Effector memory CD8-positive, alpha-beta T cell (primary cell): ENCODE measurements at regions not wholly inside any gene's neighbourhood (a gene's known extent, or its start where the extent isn't known, plus 50 kb on each side); places are given as distances from the start of the nearest gene placed in this dataset.
"Not testable (repeated sequence)": the region's sequence is repeated elsewhere in the genome, so short reads cannot be mapped to it uniquely, and the experiment has no call there.

Experiments
- ATAC-seq: fragments of 150-1000 bp; cut with Tn5 transposase; replicated peaks from 2 replicates; pipeline ENCODE4 v1.10.0; 2021; ENCODE audit warnings: mild to moderate bottlenecking, moderate library complexity
- DNase-seq, 3 experiments: peaks; one replicate each; pipeline ENCODE4 v3.0.0; 2021
- H3K27ac Mint-ChIP-seq, 2 donors: one replicate each; pipeline ENCODE4 v1.8.0; 2022; ENCODE audit warnings: mild to moderate bottlenecking in 2 of 2, mixed read lengths in 2 of 2, moderate library complexity in 2 of 2
- H3K27me3 Mint-ChIP-seq, 2 donors: one replicate each; pipeline ENCODE4 v1.8.0; 2022; ENCODE audit warnings: mixed read lengths in 2 of 2
- H3K36me3 Mint-ChIP-seq: one replicate; pipeline ENCODE4 v1.8.0; 2022; ENCODE audit warnings: mild to moderate bottlenecking, moderate library complexity, mixed read lengths; ENCODE audit not compliant: insufficient read depth
- H3K4me1 Mint-ChIP-seq, 2 donors: one replicate each; pipeline ENCODE4 v1.8.0; 2022; ENCODE audit warnings: low read depth in 2 of 2, mixed read lengths in 2 of 2
- H3K4me3 Mint-ChIP-seq, 2 donors: one replicate each; pipeline ENCODE4 v1.8.0; 2022; ENCODE audit warnings: mild to moderate bottlenecking in 2 of 2, mixed read lengths in 2 of 2, moderate library complexity in 2 of 2
- H3K9me3 Mint-ChIP-seq, 2 donors: one replicate each; pipeline ENCODE4 v1.8.0; 2022; ENCODE audit warnings: mixed read lengths in 2 of 2

GRCh38 chr3:7977245-7978086, 524.2 kb upstream of the LMCD1 start:
- Mint-ChIP-seq H3K4me3 (no peak overlapping the region), H3K36me3 (no peaks in the 10 kb centered on the region), H3K9me3 (peaks cover 0 to 2% of the 10 kb centered on the region in 2 donors), H3K4me1 (no peaks in the 10 kb centered on the region), H3K27me3 (no peaks in the 10 kb centered on the region), H3K27ac (no peak overlapping the region)
- no peak for DNase-seq
- no peak for ATAC-seq

GRCh38 chr3:7978087-7978422, 523.6 kb upstream of the LMCD1 start:
- no peaks in the 10 kb centered on the region for H3K4me1 Mint-ChIP-seq
- H3K27me3 Mint-ChIP-seq = no peaks in the 10 kb centered on the region
- H3K36me3 Mint-ChIP-seq = no peaks in the 10 kb centered on the region
- DNase-seq (no peak), ATAC-seq (no peak)
- H3K27ac Mint-ChIP-seq = no peak overlapping the region
- peaks cover 0 to 2% of the 10 kb centered on the region in 2 donors for H3K9me3 Mint-ChIP-seq
- H3K4me3 Mint-ChIP-seq = no peak overlapping the region

DNA sequence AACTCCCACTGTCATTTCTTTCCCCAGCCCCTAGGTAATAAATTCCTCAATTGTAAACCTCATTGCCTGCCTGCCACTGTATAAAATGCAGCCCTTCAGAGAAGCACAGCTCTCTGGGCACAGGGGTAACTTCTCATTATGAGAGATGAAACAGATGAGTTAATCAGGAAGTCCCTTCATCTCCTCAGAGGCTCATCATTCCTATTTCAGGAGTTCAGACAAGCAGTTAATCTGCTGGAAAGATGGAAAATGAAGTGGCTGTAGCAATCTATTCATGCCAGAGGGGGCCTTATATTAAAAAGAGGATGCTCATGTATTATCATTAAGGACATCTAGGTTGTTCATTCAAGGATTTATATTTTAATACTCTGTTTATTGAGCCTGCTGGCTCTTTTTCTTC, 519.5 kb upstream of the LMCD1 start:
- H3K4me3 Mint-ChIP-seq = no peak overlapping the region
- no peaks in the 10 kb centered on the region for H3K27me3 Mint-ChIP-seq
- no peak overlapping the region for H3K27ac Mint-ChIP-seq
- peaks cover 4 to 5% of the 10 kb centered on the region in 2 donors for H3K9me3 Mint-ChIP-seq
- DNase-seq (no peak), ATAC-seq (no peak)
- H3K36me3 Mint-ChIP-seq = no peaks in the 10 kb centered on the region
- H3K4me1 Mint-ChIP-seq = no peaks in the 10 kb centered on the region

DNA sequence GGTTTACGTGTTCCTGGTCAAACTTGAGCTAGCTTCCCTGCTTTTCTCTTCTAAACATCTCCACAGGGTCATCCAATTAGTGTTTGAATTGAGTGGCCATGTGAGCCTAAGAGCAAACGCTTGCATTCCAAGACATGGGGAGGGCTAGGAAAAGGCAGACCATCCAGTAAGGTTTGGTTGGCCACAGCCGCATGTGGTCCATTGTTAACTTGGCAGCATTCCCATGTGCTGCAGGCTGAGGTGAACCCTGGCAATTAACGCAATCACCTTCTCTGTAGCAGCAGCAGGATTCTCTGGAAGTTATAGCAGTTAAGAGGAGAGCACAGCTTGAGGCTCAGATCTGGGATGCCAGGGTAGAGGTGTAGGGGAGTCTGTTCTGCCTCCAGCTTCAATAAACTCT, 502.2 kb upstream of the LMCD1 start:
- Mint-ChIP-seq H3K4me3 (no peak overlapping the region), H3K27me3 (peaks cover 0 to 15% of the 10 kb centered on the region in 2 donors), H3K27ac (no peak overlapping the region), H3K36me3 (no peaks in the 10 kb centered on the region), H3K9me3 (peaks cover 0 to 1% of the 10 kb centered on the region in 2 donors), H3K4me1 (no peaks in the 10 kb centered on the region)
- ATAC-seq = no peak
- DNase-seq = no peak

- peaks cover 0 to 15% of the 10 kb centered on the region in 2 donors for H3K27me3 Mint-ChIP-seq
- no peak overlapping the region for H3K4me3 Mint-ChIP-seq
- H3K27ac Mint-ChIP-seq = no peak overlapping the region
- no peaks in the 10 kb centered on the region for H3K4me1 Mint-ChIP-seq
- no peaks in the 10 kb centered on the region for H3K36me3 Mint-ChIP-seq
- H3K9me3 Mint-ChIP-seq = peaks cover 0 to 1% of the 10 kb centered on the region in 2 donors
- no peak for DNase-seq
- no peak for ATAC-seq
Observed at GRCh38 chr3:8001307-8001706, 500.3 kb upstream of the LMCD1 start.

GRCh38 chr3:8001712-8002111, 499.9 kb upstream of the LMCD1 start:
- peaks cover 0 to 1% of the 10 kb centered on the region in 2 donors for H3K9me3 Mint-ChIP-seq
- ATAC-seq (no peak), DNase-seq (no peak)
- H3K36me3 Mint-ChIP-seq = no peaks in the 10 kb centered on the region
- no peak overlapping the region for H3K27ac Mint-ChIP-seq
- H3K4me3 Mint-ChIP-seq = no peak overlapping the region
- peaks cover 0 to 15% of the 10 kb centered on the region in 2 donors for H3K27me3 Mint-ChIP-seq
- no peaks in the 10 kb centered on the region for H3K4me1 Mint-ChIP-seq

DNA sequence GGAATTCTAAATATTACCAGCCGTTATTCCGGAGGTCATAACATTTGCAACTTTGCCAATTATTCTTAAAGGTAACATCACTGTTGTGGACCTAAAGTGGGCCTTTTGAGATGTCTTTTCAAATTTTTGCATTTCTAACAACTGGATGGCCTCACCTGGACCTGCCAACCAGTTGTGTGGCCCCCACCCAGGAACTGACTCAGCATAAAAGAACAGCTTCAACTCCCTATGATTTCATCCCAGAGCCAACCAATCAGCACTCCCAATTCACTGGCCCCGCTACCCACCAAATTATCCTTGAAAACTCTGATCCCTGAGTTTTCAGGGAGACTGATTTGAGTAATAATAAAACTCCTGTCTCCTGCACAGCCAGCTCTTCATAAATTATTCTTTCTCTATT, 489.7 kb upstream of the LMCD1 start:
- Mint-ChIP-seq H3K36me3 (no peaks in the 10 kb centered on the region), H3K27me3 (peaks cover 0 to 12% of the 10 kb centered on the region in 2 donors), H3K27ac (no peak overlapping the region), H3K4me3 (no peak overlapping the region), H3K4me1 (peaks cover 0 to 3% of the 10 kb centered on the region in 2 donors), H3K9me3 (peaks cover 6 to 12% of the 10 kb centered on the region in 2 donors)
- ATAC-seq (no peak), DNase-seq (no peak)

GRCh38 chr3:8020047-8020841, 481.4 kb upstream of the LMCD1 start:
- ATAC-seq = no peak
- Mint-ChIP-seq H3K9me3 (peaks cover 0 to 2% of the 10 kb centered on the region in 2 donors), H3K4me3 (no peak overlapping the region), H3K27ac (no peak overlapping the region), H3K27me3 (no peaks in the 10 kb centered on the region), H3K36me3 (no peaks in the 10 kb centered on the region), H3K4me1 (no peaks in the 10 kb centered on the region)
- no peak for DNase-seq

DNA sequence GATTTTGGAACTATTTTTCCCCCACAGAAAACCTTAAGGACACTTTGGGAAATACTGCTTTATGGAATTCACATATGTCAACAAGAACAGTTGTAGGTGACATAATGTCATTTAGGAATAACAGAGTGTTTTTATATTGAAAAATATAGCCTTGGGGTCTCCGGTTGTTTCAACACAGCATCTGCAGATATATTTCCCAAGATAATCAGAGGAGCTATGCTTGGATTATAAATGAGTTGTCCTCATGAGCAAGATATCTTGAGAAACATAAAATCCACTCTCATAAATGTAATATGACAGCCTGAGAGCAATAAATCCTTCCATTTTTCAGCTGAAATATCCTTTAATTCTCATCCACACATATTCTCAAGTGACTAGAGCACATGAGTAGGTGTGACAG, 473.7 kb upstream of the LMCD1 start:
- no peaks in the 10 kb centered on the region for H3K9me3 Mint-ChIP-seq
- DNase-seq = no peak

DNA sequence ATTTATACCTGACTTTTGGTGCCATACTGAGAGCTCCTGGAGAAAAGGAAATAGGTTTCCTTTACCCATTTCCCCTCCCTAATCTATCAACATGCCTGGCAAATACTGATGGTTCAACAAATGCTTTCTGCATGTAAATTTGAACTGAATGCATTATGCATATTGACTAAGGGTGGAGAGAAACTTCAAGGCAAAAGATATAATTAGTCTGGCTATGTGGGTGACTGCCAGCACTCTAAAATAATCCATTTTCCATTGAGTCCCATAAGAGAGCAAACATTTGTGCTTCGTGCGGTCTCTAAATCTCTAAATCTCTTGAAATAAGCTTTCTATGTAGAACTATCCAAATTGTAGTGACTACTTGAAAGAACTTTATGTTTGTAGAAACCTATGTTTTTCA, 451.3 kb upstream of the LMCD1 start:
- no peaks in the 10 kb centered on the region for H3K27me3 Mint-ChIP-seq
- H3K4me1 Mint-ChIP-seq = peaks cover 0 to 3% of the 10 kb centered on the region in 2 donors
- no peak overlapping the region for H3K27ac Mint-ChIP-seq
- no peak overlapping the region for H3K4me3 Mint-ChIP-seq
- H3K36me3 Mint-ChIP-seq = no peaks in the 10 kb centered on the region
- peaks cover 7% of the 10 kb centered on the region in 2 donors for H3K9me3 Mint-ChIP-seq
- ATAC-seq (no peak), DNase-seq (no peak)

More for the DNA sequence above, 473.7 kb upstream of the LMCD1 start:
- Mint-ChIP-seq H3K27ac (no peak overlapping the region), H3K27me3 (no peaks in the 10 kb centered on the region), H3K36me3 (no peaks in the 10 kb centered on the region), H3K4me1 (no peaks in the 10 kb centered on the region), H3K4me3 (no peak overlapping the region)
- ATAC-seq = no peak

GRCh38 chr3:8052659-8053058, 449.0 kb upstream of the LMCD1 start:
- no peaks in the 10 kb centered on the region for H3K27me3 Mint-ChIP-seq
- DNase-seq = no peak
- H3K27ac Mint-ChIP-seq = no peak overlapping the region
- H3K4me1 Mint-ChIP-seq = peaks cover 0 to 3% of the 10 kb centered on the region in 2 donors
- H3K9me3 Mint-ChIP-seq = peaks cover 7 to 9% of the 10 kb centered on the region in 2 donors
- no peak overlapping the region for H3K4me3 Mint-ChIP-seq
- no peak for ATAC-seq
- H3K36me3 Mint-ChIP-seq = no peaks in the 10 kb centered on the region

GRCh38 chr3:8068135-8068534, 433.5 kb upstream of the LMCD1 start:
- H3K9me3 Mint-ChIP-seq, H3K27ac Mint-ChIP-seq, H3K36me3 Mint-ChIP-seq, H3K27me3 Mint-ChIP-seq, H3K4me1 Mint-ChIP-seq, DNase-seq, H3K4me3 Mint-ChIP-seq, ATAC-seq: not testable (repeated sequence)

DNA sequence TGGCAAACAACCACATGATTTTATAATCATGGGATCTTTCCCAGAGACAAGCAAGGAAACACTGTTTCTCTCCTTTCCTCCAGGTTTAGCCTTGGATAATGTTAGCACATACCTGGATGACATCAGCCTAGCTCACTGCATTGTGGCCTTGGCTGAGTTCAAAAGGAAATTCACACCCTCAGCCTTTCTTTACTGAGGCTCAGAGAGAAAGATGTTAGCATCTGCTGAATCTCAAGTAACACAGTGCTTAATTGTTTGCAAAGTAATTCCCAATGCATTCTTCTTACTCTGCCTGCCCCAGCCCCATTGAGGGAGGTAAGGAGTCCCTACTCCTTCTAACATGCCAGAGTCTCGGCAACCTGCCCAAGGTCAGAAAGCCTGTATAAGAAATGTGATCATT, 432.2 kb upstream of the LMCD1 start:
- DNase-seq (no peak), ATAC-seq (no peak)
- H3K4me3 Mint-ChIP-seq = no peak overlapping the region
- no peaks in the 10 kb centered on the region for H3K4me1 Mint-ChIP-seq
- peaks cover 0 to 4% of the 10 kb centered on the region in 2 donors for H3K9me3 Mint-ChIP-seq
- no peaks in the 10 kb centered on the region for H3K36me3 Mint-ChIP-seq
- H3K27ac Mint-ChIP-seq = no peak overlapping the region
- no peaks in the 10 kb centered on the region for H3K27me3 Mint-ChIP-seq

GRCh38 chr3:8070011-8070410, 431.6 kb upstream of the LMCD1 start:
- H3K27me3 Mint-ChIP-seq = no peaks in the 10 kb centered on the region
- H3K4me3 Mint-ChIP-seq = no peak overlapping the region
- no peaks in the 10 kb centered on the region for H3K36me3 Mint-ChIP-seq
- no peaks in the 10 kb centered on the region for H3K4me1 Mint-ChIP-seq
- ATAC-seq (no peak), DNase-seq (no peak)
- H3K9me3 Mint-ChIP-seq = peaks cover 0 to 4% of the 10 kb centered on the region in 2 donors
- no peak overlapping the region for H3K27ac Mint-ChIP-seq
